Brain microvascular endothelial cell (primary cell): ENCODE measurements at regions not wholly inside any gene's neighbourhood (a gene's known extent, or its start where the extent isn't known, plus 50 kb on each side); places are given as distances from the start of the nearest gene placed in this dataset.

Experiments used
- DNase-seq: peaks from one replicate; pipeline ENCODE4 v3.0.0-alpha.2; 2020
- H3K27ac ChIP-seq: fragments of 250-450 bp; sonication (Bioruptor Pico); 2 replicates; pipeline ENCODE4 v1.5.1; 2020; ENCODE audit warnings: mild to moderate bottlenecking, moderate library complexity
- H3K27me3 ChIP-seq: fragments of 250-450 bp; sonication (Bioruptor Pico); replicated peaks from 2 replicates; pipeline ENCODE4 v1.5.1; 2020; ENCODE audit warnings: mild to moderate bottlenecking
- H3K36me3 ChIP-seq: fragments of 250-450 bp; sonication (Bioruptor Pico); replicated peaks from 2 replicates; pipeline ENCODE4 v1.5.1; 2020; ENCODE audit warnings: mild to moderate bottlenecking
- H3K4me3 ChIP-seq: 2 replicates; pipeline ENCODE4 v1.5.1; 2011; ENCODE audit warnings: low read depth, mild to moderate bottlenecking, control low read depth, low read length, moderate library complexity
- in situ Hi-C: cut with HindIII; loops from 2 replicates; pipeline ENCODE4 v1.10.0; 2017; ENCODE audit warnings: low sequenced_read_pairs, low pct_ligation_motif_present
- TF ChIP-seq, protein P1 (sequence below): IDR thresholded peaks from 2 replicates; pipeline ENCODE4 v1.5.1; 2011; ENCODE audit warnings: low read depth, mild to moderate bottlenecking, moderate library complexity, low read length, control low read depth, inconsistent platforms; ENCODE audit errors: missing control alignments

DNA sequence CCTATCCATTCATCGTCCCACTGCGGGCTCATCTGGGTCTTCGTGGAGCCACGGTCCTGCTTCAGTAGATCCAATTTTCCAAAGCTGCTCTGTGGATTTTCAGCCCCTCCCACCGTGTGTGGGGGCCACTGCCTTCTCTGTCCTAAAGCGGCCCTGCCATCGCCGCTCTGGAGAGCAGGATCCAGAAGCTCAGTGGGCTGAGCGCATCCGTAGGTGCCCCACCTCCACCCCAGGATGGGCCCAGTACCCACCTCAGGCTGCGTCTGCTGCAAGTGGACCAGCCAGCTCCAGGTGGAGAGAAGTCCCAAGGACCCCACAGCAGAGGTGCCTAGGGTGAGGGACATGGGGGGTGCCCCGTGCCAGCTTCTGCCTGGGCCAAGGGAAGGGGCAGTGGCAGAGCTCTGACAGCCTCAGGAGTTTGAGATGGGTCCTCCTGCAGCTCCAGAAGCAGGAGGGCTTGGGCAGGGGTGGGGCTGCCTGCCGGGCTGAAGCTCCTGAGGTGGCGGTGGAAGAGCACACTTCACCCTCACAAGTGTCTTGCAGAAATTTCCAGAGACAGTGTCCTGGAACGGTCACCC is 148.1 kb upstream of the C14orf180 start:
- H3K4me3 ChIP-seq, result no peak overlapping the region
- H3K36me3 ChIP-seq, result no peaks in the 10 kb centered on the region
- TF ChIP-seq, protein P1, sequence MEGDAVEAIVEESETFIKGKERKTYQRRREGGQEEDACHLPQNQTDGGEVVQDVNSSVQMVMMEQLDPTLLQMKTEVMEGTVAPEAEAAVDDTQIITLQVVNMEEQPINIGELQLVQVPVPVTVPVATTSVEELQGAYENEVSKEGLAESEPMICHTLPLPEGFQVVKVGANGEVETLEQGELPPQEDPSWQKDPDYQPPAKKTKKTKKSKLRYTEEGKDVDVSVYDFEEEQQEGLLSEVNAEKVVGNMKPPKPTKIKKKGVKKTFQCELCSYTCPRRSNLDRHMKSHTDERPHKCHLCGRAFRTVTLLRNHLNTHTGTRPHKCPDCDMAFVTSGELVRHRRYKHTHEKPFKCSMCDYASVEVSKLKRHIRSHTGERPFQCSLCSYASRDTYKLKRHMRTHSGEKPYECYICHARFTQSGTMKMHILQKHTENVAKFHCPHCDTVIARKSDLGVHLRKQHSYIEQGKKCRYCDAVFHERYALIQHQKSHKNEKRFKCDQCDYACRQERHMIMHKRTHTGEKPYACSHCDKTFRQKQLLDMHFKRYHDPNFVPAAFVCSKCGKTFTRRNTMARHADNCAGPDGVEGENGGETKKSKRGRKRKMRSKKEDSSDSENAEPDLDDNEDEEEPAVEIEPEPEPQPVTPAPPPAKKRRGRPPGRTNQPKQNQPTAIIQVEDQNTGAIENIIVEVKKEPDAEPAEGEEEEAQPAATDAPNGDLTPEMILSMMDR, result no peak
- in situ Hi-C loops, result no loop called here
- H3K27ac ChIP-seq, result no peak overlapping the region
- no peak for DNase-seq
- H3K27me3 ChIP-seq, result no peaks in the 10 kb centered on the region

DNA sequence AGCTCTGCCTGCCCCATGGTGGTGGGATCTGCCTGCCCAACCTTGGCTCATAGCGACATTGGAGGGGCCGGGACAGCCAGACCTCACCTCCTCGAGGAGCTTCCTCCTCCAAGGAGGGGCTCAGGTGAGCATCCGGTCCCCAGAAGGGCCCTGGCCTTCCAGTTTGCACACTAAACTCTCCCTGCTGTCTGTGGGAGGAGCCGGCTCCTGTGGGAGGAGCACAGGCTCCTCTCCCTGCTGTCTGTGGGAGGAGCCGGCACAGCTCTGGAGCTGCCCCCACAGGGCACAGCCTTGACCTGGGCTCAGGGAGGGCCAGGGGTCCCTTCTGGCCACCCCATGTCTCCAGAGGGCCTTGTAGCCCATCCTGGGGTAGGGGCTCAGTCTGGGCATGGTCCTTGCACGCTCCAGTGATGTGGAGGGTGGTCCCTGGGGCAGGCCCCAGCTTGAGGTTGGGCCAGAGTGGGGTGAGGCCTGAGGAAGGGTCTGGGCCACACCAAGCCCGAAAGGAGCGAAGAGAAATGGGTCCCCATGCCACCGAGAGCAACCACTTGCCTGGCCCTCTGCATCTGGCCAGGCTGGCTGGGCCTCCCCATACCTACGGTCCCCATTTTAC is 147.5 kb upstream of the C14orf180 start:
- DNase-seq, result no peak
- H3K36me3 ChIP-seq, result no peaks in the 10 kb centered on the region
- TF ChIP-seq, protein P1, result no peak
- H3K27me3 ChIP-seq, result no peaks in the 10 kb centered on the region
- no peak overlapping the region for H3K27ac ChIP-seq
- no peak overlapping the region for H3K4me3 ChIP-seq
- in situ Hi-C loops, result no loop called here

DNA sequence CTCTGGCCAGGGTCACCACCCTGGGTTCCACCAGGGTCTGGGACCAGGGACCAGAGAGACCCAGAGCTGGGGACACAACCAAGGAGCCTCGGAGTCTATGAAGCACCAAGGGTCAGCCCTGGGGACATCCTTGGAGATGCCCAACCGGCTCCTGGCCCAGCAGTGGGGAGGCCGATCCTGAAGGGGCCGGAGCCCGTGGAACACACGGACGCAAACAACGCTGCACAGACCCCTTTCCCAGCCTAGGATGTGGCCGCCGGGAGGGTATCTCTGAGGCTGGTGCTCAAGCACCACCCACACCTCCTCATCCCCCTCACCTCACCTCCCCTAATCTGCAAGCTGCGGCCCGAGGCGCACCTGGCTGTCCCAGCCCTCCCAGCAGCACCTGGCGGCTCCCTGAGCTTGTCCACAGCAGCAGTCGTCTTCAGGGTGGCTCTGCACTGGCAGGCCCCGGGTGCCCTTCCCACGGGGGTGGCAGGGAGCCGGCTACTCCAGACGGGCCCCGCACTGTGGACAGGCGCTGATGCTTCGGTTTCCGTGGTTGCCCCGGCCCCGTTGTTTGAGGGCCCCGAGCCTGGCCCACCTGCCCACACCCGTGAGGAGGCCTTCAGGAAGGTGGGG is 146.8 kb upstream of the C14orf180 start:
- TF ChIP-seq, protein P1, result no peak
- DNase-seq, result no peak
- Histone ChIP-seq H3K27ac (no peak overlapping the region), H3K4me3 (no peak overlapping the region), H3K36me3 (no peaks in the 10 kb centered on the region), H3K27me3 (no peaks in the 10 kb centered on the region)
- in situ Hi-C loops, result no loop called here

DNA sequence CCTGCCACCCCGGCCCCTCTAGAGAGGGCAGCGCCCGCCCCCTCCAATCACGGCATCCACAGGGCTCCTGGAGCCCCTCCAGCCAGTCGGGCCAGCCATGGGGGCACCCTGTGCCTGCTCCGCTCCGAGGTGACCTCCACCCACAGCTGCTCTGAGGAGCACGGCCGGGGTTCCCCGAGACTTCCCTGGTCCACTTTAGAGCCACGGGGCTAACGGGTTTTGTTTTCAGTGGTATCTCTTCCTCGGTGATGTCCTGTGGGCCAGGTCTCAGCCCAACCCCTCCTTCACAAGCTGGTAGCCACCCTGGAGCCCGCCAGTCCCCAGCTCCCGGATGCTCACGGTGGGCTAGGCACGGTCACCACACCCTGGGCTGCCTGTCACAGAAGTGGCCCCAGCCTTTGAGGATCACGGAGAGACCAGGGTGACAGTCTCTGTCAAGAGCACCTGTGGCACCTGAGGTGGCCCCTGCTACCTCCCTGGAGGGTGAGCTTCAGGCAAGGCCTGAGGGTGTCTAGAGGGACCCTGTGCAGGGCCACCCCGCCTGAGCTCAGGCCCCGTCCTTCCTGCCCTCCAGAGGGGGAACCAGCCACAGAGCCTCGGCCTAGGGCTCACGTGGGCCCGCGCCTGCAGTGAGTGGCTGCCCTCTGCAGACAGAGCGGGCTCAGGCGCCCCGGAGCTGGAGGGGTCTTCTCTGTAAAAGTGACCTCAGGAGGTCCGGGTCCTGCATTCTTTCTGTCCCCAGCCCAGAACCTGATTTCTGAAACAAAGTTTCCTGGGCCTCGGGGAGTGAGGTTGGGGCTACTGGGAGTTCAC is 146.0 kb upstream of the C14orf180 start:
- in situ Hi-C loops, result no loop called here
- Histone ChIP-seq H3K4me3 (no peak overlapping the region), H3K27ac (no peak overlapping the region), H3K36me3 (no peaks in the 10 kb centered on the region), H3K27me3 (no peaks in the 10 kb centered on the region)
- TF ChIP-seq, protein P1, result no peak
- DNase-seq, result no peak

DNA sequence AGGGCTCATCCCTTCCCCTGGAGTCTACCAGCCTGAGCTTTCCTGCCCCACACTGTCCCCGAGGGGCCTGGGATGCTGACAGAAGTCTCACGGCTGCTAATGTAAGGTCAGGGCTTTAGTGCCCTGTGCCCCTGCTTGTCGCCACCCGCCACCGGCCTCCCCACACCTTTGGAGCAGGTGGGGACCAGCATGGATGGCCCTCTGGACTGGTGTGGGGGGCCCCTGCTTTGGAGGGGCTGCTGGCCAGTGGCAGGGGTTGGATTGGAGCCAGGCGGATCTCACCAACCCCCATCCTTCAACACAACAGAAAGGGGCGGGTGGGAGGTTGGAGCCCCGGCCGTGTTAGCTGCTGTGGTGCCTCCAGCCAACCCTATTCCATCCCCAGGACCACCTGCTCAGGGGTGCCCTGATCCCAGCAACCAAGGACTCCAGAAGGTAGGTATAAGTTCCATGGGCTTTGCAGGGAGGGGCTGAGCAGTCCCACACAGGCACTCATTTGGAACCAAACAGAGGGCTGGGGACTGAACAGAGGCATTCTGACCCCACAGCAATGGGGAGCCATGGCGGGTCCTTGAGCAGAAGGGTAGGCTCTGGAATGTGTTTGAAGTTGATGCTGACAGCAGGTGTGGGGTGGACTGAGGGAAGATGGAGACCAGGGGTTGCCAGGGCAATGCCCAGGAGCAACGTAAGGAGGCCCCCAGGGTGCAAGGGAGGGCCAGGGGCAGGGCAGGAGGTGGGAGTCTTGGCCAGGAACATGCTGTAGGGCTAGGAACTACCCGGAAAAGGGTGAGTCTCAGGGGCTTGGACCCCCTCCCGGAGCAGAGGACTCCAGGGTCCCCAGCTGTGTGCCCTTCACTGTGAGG is 145.1 kb upstream of the C14orf180 start:
- TF ChIP-seq, protein P1, result no peak
- in situ Hi-C loops, result no loop called here
- Histone ChIP-seq H3K4me3 (no peak overlapping the region), H3K27me3 (no peaks in the 10 kb centered on the region), H3K36me3 (no peaks in the 10 kb centered on the region), H3K27ac (no peak overlapping the region)
- no peak for DNase-seq
